ENCODE measurements at regions not wholly inside any gene's neighbourhood (a gene's known extent, or its start where the extent isn't known, plus 50 kb on each side); places are given as distances from the start of the nearest gene placed in this dataset.

GRCh38 chr1:199675937-199676336 lies 351.6 kb upstream of the NR5A2 start:
- no peak for DNase-seq

- DNase-seq = no peak
Measured at GRCh38 chr1:199678771-199679170, 348.7 kb upstream of the NR5A2 start.

DNA sequence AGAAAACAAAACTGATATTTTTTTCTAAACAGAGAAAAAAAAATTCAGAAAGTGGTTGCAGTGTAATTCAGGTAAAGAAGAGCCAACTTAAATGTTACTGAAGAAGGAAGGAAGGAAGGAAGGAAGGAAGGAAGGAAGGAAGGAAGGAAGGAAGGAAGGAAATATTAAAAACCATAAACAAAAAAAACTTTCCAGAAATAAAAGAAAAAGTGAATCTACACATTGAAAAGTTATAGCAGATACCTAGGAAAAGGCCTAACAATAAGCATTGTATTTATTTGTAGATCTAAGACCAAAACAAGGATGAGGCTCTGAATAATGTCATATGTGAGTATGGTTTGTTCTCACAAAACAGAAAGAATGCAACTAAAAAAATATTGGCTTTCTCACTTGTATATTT lies 345.4 kb upstream of the NR5A2 start:
- no peak for DNase-seq

GRCh38 chr1:199684686-199685273 lies 342.7 kb upstream of the NR5A2 start:
- peak; percentile 54 for DNase-seq

GRCh38 chr1:199685369-199685768 lies 342.1 kb upstream of the NR5A2 start:
- no peak for DNase-seq

GRCh38 chr1:199687321-199687720 lies 340.2 kb upstream of the NR5A2 start:
- DNase-seq = no peak

- DNase-seq = no peak
Measured at GRCh38 chr1:199688133-199688676, 339.3 kb upstream of the NR5A2 start.

DNA sequence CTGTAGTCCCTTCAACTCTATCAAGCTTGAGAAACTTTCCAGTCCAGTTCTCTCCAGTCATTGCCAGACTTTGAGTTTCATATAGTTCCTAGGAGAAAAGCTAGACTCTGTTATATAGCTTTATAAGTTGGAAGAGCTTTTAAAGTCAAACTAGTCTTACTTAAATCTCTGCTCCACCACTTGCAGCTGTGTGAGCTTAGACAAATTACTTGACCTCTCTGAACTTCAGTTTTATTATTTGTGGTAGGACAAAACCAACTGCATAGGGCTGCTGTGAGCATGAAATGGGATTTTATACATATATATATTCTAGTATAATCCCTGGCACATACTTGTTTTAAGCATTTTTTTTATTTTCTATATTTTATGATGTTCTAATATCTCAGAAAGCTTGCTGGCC lies 338.7 kb upstream of the NR5A2 start:
- no peak for DNase-seq

DNA sequence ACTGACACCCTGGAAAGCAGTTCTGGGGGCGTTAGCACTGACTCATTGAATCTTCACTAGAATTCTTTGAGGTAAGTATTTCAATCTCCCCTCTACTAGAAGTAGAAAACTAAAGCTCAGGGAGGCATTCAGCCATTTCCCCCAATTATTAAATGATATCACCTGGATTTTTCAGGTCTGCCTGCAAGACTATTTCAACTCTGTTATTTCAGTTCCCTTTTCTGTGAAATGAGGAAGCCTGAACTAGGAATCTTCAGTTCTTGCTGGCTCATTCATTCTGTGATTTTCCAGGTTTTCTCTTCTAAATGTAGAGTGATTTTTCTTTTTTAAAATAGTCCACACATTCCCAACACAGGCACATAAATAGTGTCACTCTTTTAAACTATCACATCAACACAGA lies 337.0 kb upstream of the NR5A2 start:
- no peak for DNase-seq

DNA sequence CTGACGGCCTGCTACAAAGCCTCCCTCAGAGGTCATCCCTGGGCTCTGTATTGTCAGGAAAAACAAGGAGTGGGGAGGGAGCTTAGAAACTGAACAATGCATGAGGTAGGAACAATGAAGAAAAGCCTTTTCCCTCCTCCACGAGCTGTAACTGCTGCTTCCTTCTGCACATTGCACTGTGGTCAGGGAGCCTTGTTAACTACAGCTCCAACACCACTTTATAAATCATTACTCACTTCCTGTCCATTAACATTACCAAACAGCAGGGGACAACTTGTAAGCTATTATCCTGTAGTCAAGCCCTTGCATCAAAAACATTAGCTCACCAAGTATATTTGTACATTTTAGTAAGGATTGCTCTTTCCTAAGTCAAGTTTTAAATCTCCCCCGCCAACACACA lies 336.0 kb upstream of the NR5A2 start:
- DNase-seq = no peak

DNA sequence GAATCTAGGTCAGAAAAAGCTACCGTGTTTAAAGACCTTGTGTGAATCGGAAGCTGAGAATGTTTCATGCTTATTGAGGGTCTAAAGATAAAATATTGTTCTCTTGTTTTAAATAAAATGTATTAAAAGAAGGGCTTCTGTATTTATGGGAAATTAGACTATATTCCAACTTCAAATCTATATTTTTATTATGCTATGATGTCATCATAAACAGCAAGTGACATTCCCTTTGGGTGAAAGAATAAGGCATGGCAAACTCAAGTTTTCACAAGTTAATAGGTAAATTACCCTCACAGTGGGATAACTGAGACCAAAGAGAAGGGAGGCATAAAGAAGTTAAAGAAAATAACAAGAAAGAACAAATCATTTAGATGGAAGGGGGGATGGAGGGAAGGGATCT lies 333.8 kb upstream of the NR5A2 start:
- no peak for DNase-seq

DNA sequence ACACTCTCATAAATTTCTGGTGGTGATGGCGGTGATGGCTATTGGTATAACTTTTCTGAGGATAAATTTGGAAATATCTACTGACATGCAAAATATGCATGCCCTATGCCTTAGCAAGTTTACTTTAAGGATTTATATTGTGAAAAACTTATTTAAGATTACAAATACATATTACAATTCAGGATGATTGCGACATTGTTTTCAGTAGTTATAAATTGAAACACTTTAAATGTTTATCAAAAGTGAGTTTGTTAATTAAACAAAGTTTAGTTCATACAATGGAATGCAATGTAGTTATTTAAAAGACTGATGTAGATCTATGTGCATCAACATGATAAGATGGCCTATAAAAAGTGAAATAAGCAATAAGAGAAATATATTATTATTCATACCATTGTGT lies 331.3 kb upstream of the NR5A2 start:
- no peak for DNase-seq

GRCh38 chr1:199698222-199698621 lies 329.3 kb upstream of the NR5A2 start:
- DNase-seq = no peak

DNA sequence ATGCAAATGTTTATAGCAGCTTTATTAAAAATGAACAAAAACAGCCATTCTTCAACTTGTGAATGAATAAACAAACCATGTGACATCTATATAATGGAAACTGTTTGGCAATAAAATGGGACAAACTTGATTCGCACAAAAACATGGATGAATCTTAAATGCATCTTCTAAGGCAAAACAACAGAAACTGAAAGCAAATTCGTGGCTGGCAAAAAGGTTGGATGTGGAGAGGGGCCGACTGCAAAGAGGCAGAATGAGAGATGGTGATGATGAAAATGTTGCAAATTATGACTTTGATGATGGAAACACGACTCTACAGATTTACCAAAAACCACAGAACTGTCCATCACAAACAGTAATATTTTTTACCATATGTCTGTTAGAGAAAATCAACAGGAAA lies 327.0 kb upstream of the NR5A2 start:
- DNase-seq = no peak

GRCh38 chr1:199701726-199702125 lies 325.8 kb upstream of the NR5A2 start:
- DNase-seq = no peak

GRCh38 chr1:199704231-199704630 lies 323.3 kb upstream of the NR5A2 start:
- DNase-seq = no peak

GRCh38 chr1:199705825-199706224 lies 321.7 kb upstream of the NR5A2 start:
- DNase-seq = no peak

- DNase-seq = no peak
Measured at GRCh38 chr1:199706826-199707606, 320.5 kb upstream of the NR5A2 start.

DNA sequence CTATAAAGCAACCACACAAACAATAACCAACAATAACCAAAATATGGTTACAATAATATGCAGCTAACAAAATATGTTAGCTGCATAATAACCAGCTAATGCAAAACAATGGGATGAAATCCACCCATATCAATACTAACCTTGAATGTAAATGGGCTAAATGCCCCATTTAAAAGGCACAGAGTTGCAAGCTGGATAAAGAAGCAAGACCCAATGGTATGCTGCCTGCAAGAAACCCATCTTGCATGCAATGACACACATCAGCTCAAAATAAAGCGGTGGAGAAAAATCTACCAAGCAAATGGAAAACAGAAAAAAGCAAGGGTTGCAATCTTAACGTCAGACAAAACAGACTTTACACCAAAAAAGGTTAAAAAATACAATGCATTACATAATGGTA lies 316.5 kb upstream of the NR5A2 start:
- DNase-seq = no peak

GRCh38 chr1:199716729-199717128 lies 310.8 kb upstream of the NR5A2 start:
- DNase-seq = no peak

GRCh38 chr1:199719156-199719842 lies 308.2 kb upstream of the NR5A2 start:
- DNase-seq = no peak

DNA sequence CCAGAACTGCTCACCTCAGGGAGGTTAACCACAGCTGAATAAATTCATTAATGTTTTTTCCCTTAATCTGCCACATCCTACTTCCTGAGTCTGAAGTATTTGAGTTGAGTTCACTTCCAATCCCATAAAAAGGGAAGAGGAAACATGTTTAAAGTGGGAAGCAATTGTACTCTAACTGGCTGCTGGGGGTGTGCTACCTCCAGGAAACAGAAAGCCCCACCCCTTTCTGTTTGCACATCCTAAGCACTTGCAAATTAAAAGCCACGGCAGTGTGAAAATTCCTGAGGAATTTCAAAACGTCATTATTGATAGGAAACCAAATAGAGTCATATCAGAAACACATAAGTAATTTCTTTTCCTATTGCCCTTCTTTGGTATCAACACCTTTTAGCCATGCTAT lies 307.0 kb upstream of the NR5A2 start:
- no peak for DNase-seq

- no peak for DNase-seq
Measured at GRCh38 chr1:199721001-199721400, 306.5 kb upstream of the NR5A2 start.

Measured in retina (tissue), 1 donor.